HG02885 (cell line): ENCODE measurements at regions not wholly inside any gene's neighbourhood (a gene's known extent, or its start where the extent isn't known, plus 50 kb on each side); places are given as distances from the start of the nearest gene placed in this dataset.

Experiments used
- ATAC-seq: cut with Tn5 transposase; IDR thresholded peaks from one replicate; pipeline ENCODE4 v1.9.1; 2021; ENCODE audit warnings: mild to moderate bottlenecking; ENCODE audit not compliant: unreplicated experiment, poor library complexity

- no peak for ATAC-seq
Observed at GRCh38 chr20:6715401-6715941, 52.0 kb upstream of the BMP2 start.

GRCh38 chr20:6714279-6714711 lies 53.2 kb upstream of the BMP2 start:
- no peak for ATAC-seq

GRCh38 chr20:6711951-6712649 lies 55.4 kb upstream of the BMP2 start:
- no peak for ATAC-seq

- ATAC-seq, result no peak
Observed at GRCh38 chr20:6709910-6710595, 57.4 kb upstream of the BMP2 start.

GRCh38 chr20:6708010-6708409 lies 59.5 kb upstream of the BMP2 start:
- ATAC-seq, result no peak

GRCh38 chr20:6707321-6707831 lies 60.1 kb upstream of the BMP2 start:
- no peak for ATAC-seq

- no peak for ATAC-seq
Observed at GRCh38 chr20:6705926-6706548, 61.4 kb upstream of the BMP2 start.

GRCh38 chr20:6705106-6705766 lies 62.2 kb upstream of the BMP2 start:
- ATAC-seq, result no peak

GRCh38 chr20:6704132-6704861 lies 63.2 kb upstream of the BMP2 start:
- ATAC-seq, result no peak

GRCh38 chr20:6703656-6704055 lies 63.8 kb upstream of the BMP2 start:
- no peak for ATAC-seq

- no peak for ATAC-seq
Observed at GRCh38 chr20:6703047-6703446, 64.4 kb upstream of the BMP2 start.

GRCh38 chr20:6702144-6702543 lies 65.3 kb upstream of the BMP2 start:
- ATAC-seq, result no peak

GRCh38 chr20:6700563-6701329 lies 66.7 kb upstream of the BMP2 start:
- ATAC-seq, result no peak

- ATAC-seq, result no peak
Observed at GRCh38 chr20:6699921-6700562, 67.4 kb upstream of the BMP2 start.

- no peak for ATAC-seq
Observed at GRCh38 chr20:6698723-6699122, 68.8 kb upstream of the BMP2 start.

GRCh38 chr20:6698056-6698455 lies 69.4 kb upstream of the BMP2 start:
- no peak for ATAC-seq

GRCh38 chr20:6697228-6697972 lies 70.1 kb upstream of the BMP2 start:
- ATAC-seq, result no peak

GRCh38 chr20:6696001-6696400 lies 71.5 kb upstream of the BMP2 start:
- no peak for ATAC-seq
